GM21786 (cell line): ENCODE measurements at regions not wholly inside any gene's neighbourhood (a gene's known extent, or its start where the extent isn't known, plus 50 kb on each side); places are given as distances from the start of the nearest gene placed in this dataset.
"Not testable (repeated sequence)": the region's sequence is repeated elsewhere in the genome, so short reads cannot be mapped to it uniquely, and the experiment has no call there.

Experiments
- ATAC-seq: cut with Tn5 transposase; IDR thresholded peaks from one replicate; pipeline ENCODE4 v1.9.1; 2021; ENCODE audit not compliant: unreplicated experiment

DNA sequence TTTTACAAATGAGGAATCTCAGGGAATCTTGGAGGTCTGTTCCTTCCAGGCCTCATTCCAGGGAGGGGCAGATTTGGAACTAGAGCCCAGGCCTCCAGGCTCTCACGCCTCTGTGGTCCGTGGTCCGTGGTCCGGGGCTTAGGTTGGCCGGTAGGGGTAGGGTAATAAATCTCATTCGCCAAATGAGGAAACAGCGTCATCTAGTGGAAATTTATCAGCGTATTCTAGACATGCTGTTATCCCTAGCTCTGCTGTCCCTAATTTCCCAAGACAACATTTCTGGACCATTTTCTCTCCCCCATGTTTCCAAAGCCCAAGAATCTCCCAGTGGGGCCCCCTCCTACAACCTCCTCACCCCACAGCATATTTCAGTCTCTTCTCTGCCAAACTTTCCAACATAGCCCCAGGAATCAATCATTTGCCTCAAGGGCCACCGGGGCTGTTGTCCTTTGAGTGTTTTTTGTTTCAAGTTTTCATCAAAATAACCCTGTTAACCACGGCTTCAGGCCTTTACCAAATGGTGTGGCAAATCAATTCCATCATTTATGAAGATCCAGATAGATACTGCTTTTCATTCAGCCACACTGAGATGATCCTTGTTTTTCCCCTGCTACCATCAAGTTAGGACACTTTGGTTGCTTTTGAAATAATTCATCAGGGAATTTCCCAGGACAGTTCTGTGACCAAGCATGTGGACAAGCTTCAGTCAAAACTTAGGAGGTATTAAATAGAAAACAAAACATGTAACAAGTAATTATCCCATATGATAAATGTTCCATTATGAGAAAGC, 126.8 kb downstream of the ALDH8A1 start:
- peak; percentile 87 for ATAC-seq

DNA sequence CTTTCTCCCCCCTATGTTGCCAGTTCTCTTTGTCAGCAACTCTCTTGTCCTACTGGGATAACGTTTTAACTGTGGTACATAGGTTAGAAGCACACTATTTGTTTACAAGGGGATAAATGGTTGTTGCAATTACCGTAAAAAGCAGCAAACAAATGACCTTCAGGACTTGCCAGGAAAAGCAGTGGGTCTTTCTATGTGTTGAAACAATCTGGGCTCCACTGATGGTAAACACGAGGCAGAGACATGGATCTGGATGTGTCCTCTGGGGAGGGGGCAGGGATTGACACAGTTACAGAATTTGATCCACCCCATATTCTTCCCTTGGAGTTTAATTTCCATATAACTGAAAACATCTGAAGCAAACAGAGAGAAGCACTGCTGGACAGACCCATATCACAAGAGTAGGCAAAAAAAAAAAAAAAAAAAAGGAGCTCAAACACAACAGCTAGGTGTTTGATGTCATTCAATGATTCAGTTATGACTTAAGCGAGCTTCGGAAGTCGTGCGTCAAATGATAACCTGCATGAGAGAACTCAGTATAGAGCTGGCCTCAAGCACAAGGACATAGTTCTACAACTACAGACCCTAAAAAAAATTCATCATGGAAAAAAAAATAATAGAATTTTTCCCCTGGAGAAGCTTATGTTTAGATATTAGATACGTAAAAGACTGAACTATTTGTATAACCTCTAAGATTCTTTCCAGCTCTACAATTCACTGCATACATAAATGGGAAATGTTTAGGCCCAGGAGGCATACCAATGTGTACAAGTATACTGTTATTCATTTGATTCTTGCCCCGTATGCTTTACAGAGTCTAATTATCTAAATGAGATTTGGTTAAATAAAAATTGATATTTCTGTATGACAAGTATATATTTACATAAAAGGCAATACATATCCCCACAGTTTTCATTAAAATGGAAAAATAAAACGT, 127.7 kb downstream of the ALDH8A1 start:
- no peak for ATAC-seq

DNA sequence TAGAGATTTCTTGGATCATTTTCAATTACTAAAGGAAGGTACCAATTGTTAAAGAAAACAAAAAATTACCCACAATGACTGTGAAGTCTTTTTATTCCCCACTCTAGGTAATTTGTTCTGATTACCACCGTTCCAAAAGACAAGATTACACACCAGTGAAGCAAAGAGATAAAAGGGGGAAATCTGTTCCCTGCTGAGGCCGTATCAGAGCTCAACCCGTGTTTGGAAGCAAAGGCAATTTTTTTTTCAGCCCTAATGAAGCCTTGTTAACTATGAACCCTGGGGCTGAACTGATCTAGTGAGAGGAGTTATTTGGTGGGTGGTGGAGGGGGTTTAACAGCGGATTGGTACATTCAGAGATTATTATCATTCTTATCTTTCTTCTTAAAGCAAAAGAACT, 128.5 kb downstream of the ALDH8A1 start:
- no peak for ATAC-seq

DNA sequence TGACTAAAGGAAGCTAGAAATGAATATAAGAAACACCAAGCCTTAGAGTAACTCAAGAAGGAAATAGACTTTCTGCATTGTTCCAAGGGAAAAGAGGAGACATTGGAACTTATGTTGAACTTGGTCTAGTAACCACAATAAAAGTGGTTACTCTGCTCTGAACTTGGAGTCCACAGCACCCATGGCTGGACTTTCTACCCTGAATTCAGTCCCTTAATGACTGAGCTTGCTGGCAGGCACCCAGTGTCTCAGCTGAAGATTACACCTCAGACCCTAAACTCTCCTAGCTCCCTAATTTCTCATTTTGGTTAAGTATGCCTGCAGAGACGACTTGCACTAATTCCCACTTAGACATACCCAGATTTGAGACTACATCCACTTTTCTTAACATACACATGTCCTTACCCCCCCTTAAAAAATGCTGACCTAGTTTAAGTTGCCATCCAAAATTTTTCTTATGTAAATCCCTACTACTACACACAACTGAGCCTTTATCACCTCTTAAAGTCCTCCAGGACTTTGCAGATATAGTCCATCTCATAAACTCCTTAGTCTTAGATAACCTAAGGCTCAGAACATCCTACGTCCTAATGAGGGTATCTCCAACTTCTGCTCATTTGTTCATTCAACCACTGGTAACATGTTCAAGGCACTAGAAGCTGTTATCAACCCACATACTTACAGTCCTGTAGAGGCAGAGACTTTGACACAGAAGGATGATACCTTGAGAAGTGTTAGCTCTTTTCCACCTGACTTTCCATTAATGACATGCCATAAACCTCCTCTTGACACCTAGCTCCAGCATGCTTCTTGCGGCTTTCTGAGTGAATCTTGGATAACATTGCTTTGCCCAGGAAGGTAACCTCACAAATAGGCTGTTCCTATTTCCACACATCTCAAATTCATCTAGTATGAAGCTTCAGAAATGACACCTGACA, 129.8 kb downstream of the ALDH8A1 start:
- no peak for ATAC-seq

DNA sequence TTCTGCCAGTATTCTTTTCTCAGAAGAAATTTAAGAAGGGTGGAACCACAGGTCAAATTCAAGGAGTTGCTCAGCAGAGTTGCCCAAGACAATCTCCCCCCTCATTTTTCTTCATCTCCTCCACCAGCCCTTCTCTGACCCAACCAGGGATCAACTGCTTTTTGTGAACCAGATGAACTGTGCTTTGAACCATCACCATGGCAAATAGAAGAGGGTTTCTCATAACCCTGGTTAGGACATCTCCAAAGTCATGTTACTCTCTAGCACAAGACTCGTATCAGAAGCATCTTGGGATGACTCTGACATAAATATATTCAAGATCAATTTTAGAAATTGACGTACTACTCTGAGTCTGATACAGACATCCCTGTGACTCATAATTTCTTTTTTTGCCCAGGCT, 130.7 kb downstream of the ALDH8A1 start:
- no peak for ATAC-seq

DNA sequence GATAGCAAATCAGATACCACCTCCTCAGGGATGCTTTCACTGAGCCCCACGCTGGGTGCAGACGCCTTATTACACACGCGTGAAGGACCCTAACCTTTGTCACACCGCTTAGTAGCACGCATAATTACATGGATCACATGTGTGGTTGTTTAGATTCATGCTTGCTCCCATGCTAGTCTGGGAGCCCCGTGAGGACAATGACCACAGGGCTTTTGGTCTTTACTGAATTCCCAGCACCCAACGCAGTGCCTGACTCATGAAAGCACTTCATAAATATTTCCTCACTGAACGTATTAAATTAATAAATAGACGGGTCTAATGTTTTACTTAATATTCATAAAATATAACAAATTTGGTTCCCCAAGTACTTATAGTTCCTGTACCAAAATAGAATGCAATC, 132.5 kb downstream of the ALDH8A1 start:
- ATAC-seq: no peak

DNA sequence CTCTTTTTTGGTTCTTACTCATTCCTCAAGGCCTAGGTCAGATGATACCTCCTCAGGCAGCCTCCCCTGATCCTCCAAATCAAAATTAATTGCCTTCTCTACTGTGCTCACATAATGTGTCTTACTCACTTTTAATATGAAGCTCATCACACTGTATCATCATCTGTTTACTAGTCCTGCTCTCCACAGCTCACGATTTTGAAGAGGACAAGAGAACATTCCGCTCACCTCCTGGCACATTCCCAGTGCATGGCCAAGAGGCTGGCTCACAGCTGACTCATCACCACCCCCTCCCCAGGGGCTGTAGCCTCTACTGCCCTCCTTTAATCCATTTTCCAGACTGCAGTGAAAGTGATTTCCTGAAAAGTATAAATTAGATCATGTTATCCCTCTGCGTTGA, 133.1 kb downstream of the ALDH8A1 start:
- ATAC-seq: no peak

DNA sequence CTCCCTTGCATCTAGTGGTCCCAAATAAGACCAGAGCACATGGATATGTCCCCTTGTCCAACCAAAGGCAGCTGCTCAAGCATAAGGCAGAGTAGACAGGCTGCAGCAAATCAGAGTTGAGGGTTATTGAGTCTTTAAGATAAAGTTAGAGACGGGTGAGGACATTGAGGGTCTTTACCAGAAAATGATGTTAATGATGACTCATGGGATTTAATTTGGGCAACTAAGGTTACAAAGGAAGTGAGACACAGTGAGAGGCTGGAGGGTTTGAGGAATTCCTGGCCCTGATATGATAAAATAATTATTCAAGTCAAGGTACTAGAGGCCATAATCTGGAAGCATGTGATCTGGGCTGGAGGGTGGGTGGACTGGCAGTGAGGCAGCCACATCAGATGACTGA, 133.6 kb downstream of the ALDH8A1 start:
- no peak for ATAC-seq

DNA sequence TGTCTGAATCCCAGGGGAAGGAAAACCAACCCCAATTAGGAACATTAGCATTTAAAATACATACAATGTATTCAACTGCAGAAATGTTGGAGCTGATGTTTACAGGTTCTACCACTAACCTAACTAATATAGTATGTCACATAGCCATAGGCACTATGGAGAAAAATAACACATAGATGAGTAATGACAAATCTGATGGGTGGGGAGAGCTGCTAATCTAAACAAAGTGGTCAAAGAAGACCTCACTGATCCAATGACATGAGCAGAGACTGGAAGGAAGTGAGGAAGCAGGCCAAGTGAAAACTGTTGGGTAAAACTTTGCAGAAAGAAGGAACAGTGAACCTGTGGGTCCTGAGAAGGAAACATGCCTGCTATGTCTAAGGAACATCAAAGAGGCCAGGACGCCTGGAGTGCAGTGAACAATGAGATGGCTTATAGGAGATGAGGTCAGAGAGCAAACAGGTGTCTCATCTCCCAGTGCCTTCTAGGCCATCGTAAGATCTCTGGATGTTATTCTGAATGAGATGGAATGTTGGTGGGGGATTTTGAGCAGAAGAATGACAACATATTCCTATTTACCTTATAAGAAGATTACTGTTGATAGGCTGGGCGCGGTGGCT, 135.7 kb downstream of the ALDH8A1 start:
- ATAC-seq: no peak

DNA sequence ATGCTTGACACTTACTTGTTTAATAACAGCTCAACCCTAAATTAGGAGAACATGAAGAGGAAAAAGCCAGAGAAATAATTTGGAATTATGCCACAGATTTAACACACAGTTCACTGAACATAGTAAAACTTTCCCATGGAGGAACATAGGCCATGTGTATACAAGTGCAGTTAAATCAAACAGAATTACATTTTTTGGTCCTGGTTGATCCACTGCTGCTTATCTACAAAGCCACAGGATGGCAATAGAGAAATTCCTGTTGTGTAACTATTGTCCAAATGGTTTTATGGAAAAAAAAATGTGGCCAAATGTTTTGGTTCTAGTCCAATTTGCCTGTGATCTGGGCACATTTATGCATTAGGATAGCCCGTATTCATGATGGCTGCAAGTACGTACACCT, 136.8 kb downstream of the ALDH8A1 start:
- no peak for ATAC-seq

DNA sequence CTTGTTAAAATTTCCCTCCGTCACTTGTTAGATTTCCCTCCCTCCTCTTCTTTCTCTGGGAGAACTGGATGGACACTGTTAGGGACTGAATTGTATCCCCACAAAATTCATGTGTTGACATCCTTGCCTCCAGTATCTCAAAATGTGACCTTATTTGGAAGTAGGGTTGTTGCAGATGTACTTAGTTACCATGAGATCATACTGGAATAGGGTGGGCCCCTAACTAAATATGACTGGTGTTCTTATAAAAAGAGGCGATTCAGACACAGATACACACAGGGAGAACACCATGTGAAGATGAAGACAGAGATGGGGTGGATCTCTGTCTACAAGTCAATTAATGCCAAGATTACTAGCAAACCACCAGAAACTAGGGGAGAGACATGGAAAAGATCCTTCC, 139.5 kb downstream of the ALDH8A1 start:
- ATAC-seq: no peak

DNA sequence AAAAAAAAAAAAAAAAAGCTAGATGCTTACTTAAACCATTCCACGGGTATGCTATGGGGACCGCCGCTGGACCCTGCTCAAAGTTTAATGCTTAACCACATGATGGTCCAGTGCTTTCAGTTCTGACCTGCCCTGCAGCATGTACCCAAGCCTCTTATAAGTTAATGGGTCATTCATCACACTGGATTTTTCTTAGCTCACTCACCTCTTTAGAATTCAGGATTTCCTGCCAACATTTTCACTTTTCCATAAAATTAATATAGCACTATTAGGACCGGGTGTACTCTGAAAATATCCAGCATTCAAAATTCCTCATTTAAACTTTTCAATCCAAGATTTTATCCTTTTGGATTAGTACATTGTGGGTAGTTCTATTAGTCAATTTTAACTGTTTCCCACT, 140.8 kb downstream of the ALDH8A1 start:
- no peak for ATAC-seq

DNA sequence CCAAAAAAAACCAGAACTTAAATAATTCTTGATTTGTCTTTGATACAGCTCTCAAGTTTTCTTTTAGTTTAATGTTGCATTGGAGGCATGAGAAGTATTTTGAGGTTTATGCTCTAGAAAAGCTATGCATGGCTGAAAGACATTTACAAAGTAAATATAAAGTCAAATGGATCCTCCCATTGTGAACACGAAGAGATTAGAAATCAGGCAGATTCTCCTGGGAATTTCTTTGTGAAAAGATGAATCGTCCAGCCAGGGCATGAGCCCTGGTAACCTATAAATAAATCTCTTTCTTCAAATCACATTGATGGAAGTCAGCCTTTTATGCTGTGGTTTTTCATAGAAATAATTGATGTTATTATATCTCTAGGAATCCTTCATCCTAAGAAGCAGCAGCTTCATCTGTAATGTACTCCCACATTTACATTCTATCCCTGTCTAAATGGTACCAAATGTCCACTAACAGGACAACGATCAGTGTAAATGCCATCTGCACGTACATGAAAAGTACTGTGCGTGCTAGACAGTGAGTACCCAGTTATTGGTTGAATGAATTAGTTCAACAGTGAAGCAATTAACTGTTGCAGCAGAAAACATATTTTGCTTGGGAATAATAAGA, 143.6 kb downstream of the ALDH8A1 start:
- ATAC-seq: no peak

DNA sequence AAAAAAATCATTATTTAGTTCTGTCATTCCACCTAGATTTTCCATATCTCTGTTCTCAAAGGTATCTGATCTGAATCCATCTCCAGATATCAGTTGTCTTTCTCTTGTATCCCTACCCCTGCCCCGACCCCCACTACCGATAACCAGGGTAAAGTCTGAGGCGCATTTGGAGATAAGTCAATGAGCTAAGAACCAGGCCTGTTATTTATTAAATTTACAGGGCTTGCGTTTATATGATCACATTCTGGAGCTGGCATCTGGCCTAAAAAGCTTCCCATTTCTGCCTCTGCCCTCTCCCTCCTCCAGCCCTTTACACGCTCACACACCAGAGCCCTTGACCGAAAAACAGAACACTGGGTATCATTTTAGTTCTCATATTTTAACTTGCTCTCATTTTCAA, 144.7 kb downstream of the ALDH8A1 start:
- ATAC-seq: no peak

DNA sequence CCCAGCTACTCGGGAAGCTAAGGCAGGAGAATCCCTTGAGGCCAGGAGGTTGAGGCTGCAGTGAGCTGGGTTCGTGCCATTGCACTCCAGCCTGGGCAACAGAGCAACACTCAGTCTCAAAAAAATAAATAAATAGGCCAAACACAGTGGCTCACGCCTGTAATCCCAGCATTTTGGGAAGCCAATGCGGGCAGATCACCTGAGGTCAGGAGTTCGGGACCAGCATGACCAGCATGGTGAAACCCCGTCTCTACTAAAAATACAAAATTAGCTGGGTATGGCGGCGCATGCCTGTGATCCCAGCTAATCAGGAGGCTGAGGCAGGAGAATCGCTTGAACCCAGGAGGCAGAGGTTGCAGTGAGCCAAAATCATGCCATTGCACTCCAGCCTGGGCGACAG, 145.6 kb downstream of the ALDH8A1 start:
- ATAC-seq: not testable (repeated sequence)

DNA sequence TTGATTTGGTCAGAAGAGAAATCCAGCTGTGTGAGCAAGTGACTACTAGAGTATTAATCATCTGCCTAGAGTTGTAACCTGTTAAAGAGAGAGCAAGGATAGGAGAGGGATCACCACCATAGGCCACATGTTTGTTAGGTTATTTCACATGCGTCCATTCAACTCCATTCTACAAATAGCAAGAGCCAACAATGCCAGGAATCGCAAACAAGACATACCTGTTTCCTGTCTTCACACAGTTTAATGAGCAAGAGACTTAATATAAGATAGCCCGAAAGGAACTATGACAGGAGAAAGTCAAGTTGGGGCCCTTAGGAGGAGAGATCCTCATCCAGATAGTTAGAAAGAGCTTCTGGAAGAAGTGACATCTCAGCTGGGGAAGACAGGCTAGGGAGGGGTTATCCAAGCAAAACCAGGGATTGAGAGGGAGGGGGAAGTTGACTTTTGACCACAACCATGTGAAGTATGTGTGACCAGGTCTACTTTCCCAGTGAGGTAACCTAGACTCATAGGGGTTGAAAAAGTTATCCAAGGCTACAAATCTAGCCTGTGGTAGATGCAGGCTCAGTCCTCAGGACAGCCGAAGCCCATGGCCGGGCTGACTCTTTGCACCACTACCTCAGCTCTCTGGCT, 147.4 kb downstream of the ALDH8A1 start:
- ATAC-seq: no peak

DNA sequence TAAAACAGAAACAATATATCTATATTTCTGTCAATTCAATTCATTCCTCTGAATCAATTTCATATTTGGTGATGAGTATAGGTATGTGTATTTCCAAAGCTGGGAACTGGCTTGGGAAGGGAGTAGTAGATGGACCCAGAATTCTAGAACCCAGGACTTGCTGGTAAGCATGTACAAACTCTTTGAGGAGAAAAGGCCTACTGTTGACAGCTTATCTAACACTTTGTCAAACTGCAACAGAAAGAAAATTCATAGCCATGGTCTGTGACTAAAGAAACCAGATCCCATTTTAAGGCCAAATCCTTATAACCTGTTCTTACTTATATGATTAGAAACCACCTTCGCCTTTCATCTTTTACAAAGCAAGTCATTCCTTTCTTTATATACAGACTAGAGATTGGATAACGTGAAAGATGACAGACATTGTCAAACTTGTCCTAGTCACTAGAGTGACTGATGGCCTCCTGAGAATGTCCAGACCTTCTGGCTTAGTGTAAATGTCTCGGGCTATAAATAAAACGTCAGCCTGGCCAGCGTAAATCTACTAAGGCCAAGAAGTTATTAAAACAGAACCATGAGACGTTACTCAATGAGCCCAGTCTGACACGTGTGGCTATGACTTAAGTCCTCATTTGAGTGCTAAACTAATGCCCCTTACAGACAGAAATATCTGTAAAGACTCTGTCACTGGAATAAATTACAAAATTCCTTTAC, 152.3 kb downstream of the ALDH8A1 start:
- ATAC-seq: no peak

DNA sequence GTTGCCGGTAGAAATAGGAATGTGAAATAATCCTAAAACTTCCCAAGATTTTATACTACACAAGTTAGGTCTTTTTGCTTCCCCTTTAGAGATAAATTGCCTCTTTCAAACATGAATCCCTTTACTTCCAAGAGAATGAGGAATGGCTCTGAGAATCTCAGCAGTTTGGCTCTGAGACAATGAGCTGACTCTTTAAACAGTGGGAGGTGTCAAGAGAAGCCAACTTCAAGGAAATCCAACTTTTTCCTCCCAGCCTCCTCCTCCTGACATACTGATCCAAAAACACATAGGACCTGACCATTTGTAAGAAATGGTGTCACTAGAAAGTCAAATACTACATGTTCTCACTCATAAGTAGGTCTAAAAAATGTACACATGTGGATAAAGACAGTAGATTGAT, 154.2 kb downstream of the ALDH8A1 start:
- no peak for ATAC-seq

DNA sequence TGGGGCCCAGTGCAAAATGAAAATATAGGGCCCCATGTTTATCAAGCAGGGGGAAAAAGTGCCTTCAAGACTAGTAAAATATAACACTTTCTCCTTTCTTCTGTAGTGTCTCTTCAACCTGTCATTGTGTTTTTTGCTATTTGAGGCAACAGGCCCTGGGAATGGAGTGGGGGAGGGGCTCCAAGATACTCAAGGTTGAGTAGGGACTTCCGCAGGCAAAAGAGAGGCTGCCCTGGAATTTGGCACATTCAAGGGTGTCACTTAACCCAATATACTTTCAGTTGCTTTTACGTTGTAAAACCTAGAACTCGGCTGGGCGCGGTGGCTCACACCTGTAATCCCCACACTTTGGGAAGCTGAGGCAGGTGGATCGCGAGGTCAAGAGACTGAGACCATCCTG, 154.9 kb downstream of the ALDH8A1 start:
- no peak for ATAC-seq
